Aorta (tissue), 5 donors: ENCODE measurements at regions not wholly inside any gene's neighbourhood (a gene's known extent, or its start where the extent isn't known, plus 50 kb on each side); places are given as distances from the start of the nearest gene placed in this dataset.

Source experiments
- ATAC-seq: fragments of 200-7000 bp; cut with Tn5 transposase; one replicate; pipeline ENCODE4 v1.9.1; 2022; ENCODE audit warnings: moderate library complexity; ENCODE audit not compliant: low FRiP score
- DNase-seq, 2 donors: peaks; one replicate each; pipeline ENCODE4 v3.0.0-alpha.2; 2020
- H3K27ac ChIP-seq, 2 donors: one replicate each; pipeline ENCODE4 v1.5.1; 2013; ENCODE audit warnings: low read length in 2 of 2, mild to moderate bottlenecking in 2 of 2, moderate library complexity in 2 of 2, control low read depth in 1 of 2, inconsistent platforms in 1 of 2, low read depth in 1 of 2
- H3K27me3 ChIP-seq, 2 donors: one replicate each; pipeline ENCODE4 v1.6.1; 2013; ENCODE audit warnings: control low read depth in 1 of 2, low read length in 1 of 2, mild to moderate bottlenecking in 1 of 2, moderate library complexity in 1 of 2; ENCODE audit not compliant: insufficient read depth in 2 of 2, control insufficient read depth in 1 of 2
- H3K36me3 ChIP-seq, 2 donors: one replicate each; pipeline ENCODE4 v1.6.1; 2013; ENCODE audit warnings: control low read depth in 1 of 2, low read length in 1 of 2, mild to moderate bottlenecking in 1 of 2; ENCODE audit not compliant: insufficient read depth in 2 of 2, control insufficient read depth in 1 of 2
- H3K4me1 ChIP-seq, 2 donors: one replicate each; pipeline ENCODE4 v1.6.1; 2013; ENCODE audit warnings: low read length in 2 of 2, control low read depth in 1 of 2, mild to moderate bottlenecking in 1 of 2, moderate library complexity in 1 of 2; ENCODE audit not compliant: insufficient read depth in 2 of 2, control insufficient read depth in 1 of 2
- H3K4me3 ChIP-seq, 2 donors: one replicate each; pipeline ENCODE4 v1.5.1; 2013; ENCODE audit warnings: low read length in 2 of 2, control low read depth in 1 of 2, mild to moderate bottlenecking in 1 of 2
- H3K9me3 ChIP-seq: one replicate; pipeline ENCODE4 v1.6.1; 2013; ENCODE audit warnings: mild to moderate bottlenecking, low read length; ENCODE audit not compliant: control insufficient read depth
- WGBS, 2 donors: extraction: QIAGEN DNeasy Blood & Tissue Kit; methylation state at CpG; one replicate each; pipeline ENCODE4 v1.1.7; 2013; 5-methylcytosine and 5-hydroxymethylcytosine counted together
- intact Hi-C, 2 donors: fragments of 100-400 bp; cut with DNase I; formaldehyde crosslinking; loops; one replicate each; pipeline versions ENCODE4 v1.14.2 to v1.15.0; 2022
- donor health status: healthy with polysubstance abuse.
- donor health status: Bipolar disorder and iron deficiency.
- donor health status: DM: no; HTN: no; CAD: no.
- donor health status: DM: no; HTN: no; CAD: no.
- donor health status: DM: yes; HTN: yes; CAD: no.

DNA sequence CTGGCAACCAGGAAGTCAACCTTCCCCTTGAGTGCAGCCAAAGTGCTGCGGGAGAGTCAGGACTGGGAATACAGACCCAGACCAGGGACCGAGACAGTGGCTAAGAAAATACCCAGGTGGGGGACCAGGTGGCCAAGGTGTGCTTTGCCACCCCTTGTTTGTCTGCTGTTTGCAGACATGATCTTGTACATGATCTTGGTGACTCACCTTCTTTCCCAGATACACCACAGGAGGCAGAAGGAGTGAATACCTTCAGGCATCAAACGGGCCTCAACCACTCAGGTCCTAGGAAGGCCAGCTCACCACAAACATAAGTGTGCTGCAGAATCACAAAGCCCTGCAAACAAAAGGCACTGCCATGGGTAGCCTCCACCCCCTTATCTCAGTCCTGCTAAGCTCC lies 62.0 kb downstream of the CNGA2 start:
- DNase-seq (no peak), ATAC-seq (no peak)
- Histone ChIP-seq H3K4me1 (no peaks in the 10 kb centered on the region), H3K27me3 (no peaks in the 10 kb centered on the region), H3K27ac (no peak overlapping the region), H3K4me3 (no peak overlapping the region), H3K9me3 (no peaks in the 10 kb centered on the region), H3K36me3 (no peaks in the 10 kb centered on the region)
- intact Hi-C loops = no loop called here
- 88 to 97% methylated on average over 3 of the region's 3 CpGs for WGBS, 2 donors

DNA sequence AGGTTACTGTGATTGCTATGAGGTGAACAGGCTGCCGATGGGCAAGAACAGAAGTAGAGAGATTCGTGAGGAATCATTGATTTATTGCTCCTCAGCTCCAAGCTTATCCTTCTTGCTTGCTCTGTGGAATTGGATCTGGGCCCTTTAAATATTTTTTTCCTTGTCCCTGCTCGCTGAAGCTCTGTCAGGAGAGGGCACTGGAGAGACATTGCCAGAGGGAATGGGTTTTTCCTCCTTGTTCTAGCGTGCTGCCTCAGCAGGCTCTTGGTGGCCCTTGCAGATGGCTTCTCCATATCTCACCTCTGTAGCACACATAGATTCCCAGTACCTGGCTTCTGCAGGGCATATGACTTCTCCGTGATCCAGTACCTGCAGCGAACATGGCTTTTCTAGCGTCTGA lies 67.4 kb downstream of the CNGA2 start:
- Histone ChIP-seq H3K27ac (no peak overlapping the region), H3K4me1 (no peaks in the 10 kb centered on the region), H3K36me3 (no peaks in the 10 kb centered on the region), H3K4me3 (no peak overlapping the region), H3K27me3 (no peaks in the 10 kb centered on the region), H3K9me3 (no peaks in the 10 kb centered on the region)
- DNase-seq = no peak
- intact Hi-C loops = no loop called here
- ATAC-seq = no peak
- WGBS, 2 donors = 69 to 82% methylated on average over 7 of the region's 7 CpGs

DNA sequence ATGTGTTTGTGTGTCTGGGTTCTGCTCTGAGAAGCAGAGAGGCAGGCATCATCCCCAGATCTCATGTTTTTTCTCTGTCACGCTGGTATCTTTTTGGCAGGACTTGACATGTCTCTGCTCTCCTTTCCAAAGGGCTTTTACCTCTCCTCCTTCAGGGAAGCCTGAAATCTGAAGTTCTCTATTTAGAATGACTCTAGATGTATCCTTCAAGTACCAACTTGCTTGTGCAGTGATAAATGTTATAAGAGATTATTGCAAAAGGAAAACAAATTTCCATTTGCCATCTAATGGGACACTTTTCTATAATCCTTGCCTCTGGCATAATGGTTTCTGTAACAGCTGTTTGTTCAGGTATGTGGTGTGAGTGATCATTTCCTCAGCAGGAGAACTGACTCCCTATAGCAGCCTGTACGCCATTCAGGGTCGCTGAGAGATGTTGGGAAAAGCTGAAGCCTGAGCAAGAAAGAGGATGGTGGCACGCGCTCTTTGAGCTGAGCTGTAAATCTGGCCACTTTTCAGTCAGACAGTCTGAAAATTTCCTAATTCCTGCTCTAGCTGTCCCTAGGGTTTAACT lies 72.5 kb downstream of the CNGA2 start:
- Histone ChIP-seq H3K36me3 (no peaks in the 10 kb centered on the region), H3K27ac (no peak overlapping the region), H3K9me3 (no peaks in the 10 kb centered on the region), H3K27me3 (no peaks in the 10 kb centered on the region), H3K4me1 (no peaks in the 10 kb centered on the region), H3K4me3 (no peak overlapping the region)
- 59 to 85% methylated on average over 5 of the region's 5 CpGs for WGBS, 2 donors
- intact Hi-C loops = no loop called here
- ATAC-seq (no peak), DNase-seq (no peak)

DNA sequence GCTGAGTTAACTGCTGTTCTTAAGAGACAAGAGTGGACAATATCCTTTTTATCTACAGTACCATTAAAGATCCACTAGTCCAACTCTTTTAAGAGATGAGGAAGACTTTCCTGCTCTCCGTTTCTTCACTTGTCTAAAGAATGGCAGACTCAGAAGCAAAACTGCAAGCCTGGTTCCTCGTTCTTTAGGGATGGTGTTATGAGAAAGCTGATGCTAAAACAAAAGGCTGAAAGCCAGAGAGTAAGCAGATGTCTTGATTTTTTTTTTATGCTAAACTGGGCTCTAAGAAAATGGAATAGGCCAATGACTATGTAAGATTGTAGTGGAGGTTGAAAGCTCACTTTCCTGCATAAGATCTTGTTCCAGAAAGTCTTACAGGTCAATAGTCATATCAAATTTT lies 78.1 kb downstream of the CNGA2 start:
- no peak for ATAC-seq
- WGBS, 2 donors = 60 to 72% methylated on average over 2 of the region's 2 CpGs

DNA sequence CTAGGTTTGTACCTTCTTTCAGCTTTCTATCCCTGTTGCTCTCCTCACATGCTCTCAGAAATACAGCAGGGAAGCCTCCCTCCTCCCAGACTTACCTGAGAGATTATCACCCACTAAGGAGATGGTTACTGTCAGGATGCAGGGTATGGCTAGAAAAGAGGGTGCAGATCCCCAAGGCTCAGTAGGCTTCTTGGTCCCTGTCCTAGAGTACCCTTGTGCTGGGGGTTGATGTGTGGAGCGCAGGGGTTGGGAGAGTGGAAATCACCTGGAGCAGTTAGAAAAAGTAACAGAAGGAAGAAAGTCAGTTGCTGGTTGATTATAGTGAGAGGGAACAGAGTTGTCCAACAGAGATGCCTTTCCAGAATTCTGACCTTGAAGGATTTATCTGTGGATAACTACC lies 80.2 kb downstream of the CNGA2 start:
- H3K36me3 ChIP-seq = no peaks in the 10 kb centered on the region
- WGBS, 2 donors = 92 to 98% methylated on average over 1 of the region's 1 CpG
- no peaks in the 10 kb centered on the region for H3K27me3 ChIP-seq
- intact Hi-C loops = no loop called here
- H3K27ac ChIP-seq = no peak overlapping the region
- no peak for DNase-seq
- H3K4me1 ChIP-seq = no peaks in the 10 kb centered on the region
- no peak overlapping the region for H3K4me3 ChIP-seq
- no peak for ATAC-seq
- H3K9me3 ChIP-seq = no peaks in the 10 kb centered on the region

More for the DNA sequence above, 78.1 kb downstream of the CNGA2 start:
- intact Hi-C loops = no loop called here
- no peak for DNase-seq
- no peaks in the 10 kb centered on the region for H3K9me3 ChIP-seq
- H3K4me1 ChIP-seq = no peaks in the 10 kb centered on the region
- no peaks in the 10 kb centered on the region for H3K27me3 ChIP-seq
- H3K27ac ChIP-seq = no peak overlapping the region
- no peak overlapping the region for H3K4me3 ChIP-seq
- H3K36me3 ChIP-seq = no peaks in the 10 kb centered on the region

DNA sequence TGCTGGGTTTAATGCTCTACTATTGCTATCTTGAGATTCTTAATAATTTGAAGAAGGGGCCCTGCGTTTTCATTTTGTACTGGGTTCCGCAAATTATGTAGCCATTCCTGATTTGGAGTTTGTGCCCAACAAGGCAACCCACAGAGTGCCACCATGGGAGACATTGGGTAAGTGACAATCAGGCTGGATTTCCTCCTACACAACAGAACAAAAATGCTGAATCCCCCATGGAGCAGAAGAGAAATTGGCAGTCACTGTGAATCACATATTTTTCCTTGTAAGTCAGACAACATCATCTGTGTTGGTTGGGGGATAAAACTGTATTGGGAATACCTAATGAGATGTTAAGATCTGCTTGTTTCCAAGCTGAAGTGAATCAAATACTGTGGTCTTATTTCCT lies 80.9 kb downstream of the CNGA2 start:
- Histone ChIP-seq H3K27me3 (no peaks in the 10 kb centered on the region), H3K36me3 (no peaks in the 10 kb centered on the region), H3K4me3 (no peak overlapping the region), H3K4me1 (no peaks in the 10 kb centered on the region), H3K9me3 (no peaks in the 10 kb centered on the region), H3K27ac (no peak overlapping the region)
- WGBS, 2 donors = 63 to 77% methylated on average over 2 of the region's 2 CpGs
- ATAC-seq (no peak), DNase-seq (no peak)
- intact Hi-C loops = no loop called here

DNA sequence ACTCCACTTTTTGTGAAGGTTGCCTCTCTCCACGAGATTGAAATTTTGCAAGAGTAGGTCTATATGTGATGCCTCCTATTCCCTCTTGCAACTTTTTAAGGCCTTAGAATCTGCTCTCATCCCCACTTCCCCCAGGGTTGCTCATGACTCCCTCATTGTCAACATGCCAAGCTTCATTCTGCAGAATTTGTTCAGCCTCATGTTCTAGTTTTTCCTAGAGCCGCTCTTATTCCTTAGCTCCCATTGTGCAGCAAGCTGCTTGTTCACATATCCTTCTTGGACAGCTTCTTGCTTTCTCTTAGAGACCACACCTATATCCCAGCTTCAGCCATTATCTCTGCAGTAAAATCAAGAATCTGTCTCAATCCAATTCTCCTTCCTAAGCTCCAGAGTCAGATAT lies 82.4 kb downstream of the CNGA2 start:
- WGBS, 2 donors = 12 to 18% methylated on average over 2 of the region's 2 CpGs
- Histone ChIP-seq H3K4me3 (no peak overlapping the region), H3K36me3 (no peaks in the 10 kb centered on the region), H3K27me3 (no peaks in the 10 kb centered on the region), H3K9me3 (no peaks in the 10 kb centered on the region), H3K4me1 (no peaks in the 10 kb centered on the region), H3K27ac (no peak overlapping the region)
- intact Hi-C loops = no loop called here
- no peak for DNase-seq
- ATAC-seq = no peak

DNA sequence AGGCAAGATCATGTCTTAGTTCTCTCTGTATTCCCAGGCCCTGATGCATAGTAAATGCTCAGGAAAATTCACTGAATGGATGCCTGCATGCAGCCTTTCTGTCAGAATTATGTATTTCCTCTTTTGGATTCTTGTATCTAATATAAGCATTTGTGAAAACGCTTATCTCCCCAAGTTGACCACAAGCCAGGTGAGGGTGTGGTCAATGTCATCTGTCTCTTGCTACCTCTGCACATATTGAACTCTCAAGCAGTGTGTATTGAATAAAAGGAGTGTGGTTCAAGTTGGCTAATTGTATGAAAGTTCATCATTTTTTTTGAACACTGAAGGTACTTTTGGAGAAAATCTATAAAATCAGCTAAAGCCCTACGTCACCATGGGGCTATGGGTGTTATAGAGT lies 84.3 kb downstream of the CNGA2 start:
- WGBS, 2 donors = 54 to 69% methylated on average over 2 of the region's 2 CpGs
- Histone ChIP-seq H3K36me3 (no peaks in the 10 kb centered on the region), H3K4me1 (no peaks in the 10 kb centered on the region), H3K27ac (no peak overlapping the region), H3K9me3 (no peaks in the 10 kb centered on the region), H3K27me3 (no peaks in the 10 kb centered on the region), H3K4me3 (no peak overlapping the region)
- ATAC-seq (no peak), DNase-seq (no peak)
- intact Hi-C loops = no loop called here

DNA sequence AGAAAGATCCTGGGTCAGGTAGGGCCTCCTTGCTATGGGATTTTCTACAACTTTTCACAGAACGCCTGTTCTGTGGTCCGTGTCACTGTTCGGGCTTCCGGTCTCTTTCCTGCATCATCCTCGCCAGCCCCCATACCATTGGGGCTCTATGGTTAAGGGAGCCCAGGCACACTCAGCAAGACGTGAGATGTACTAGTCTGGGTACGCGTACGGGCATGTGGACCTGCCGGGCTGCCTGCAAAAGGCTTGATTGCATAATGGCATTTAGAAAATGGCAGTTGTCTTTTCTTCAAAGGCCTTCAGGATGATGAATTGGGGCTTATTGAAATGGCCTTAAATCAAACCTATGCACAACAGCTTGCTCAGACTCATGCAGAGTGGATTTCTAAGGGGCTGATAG lies 86.7 kb downstream of the CNGA2 start:
- Histone ChIP-seq H3K27me3 (no peaks in the 10 kb centered on the region), H3K27ac (no peak overlapping the region), H3K4me1 (no peaks in the 10 kb centered on the region), H3K9me3 (no peaks in the 10 kb centered on the region), H3K4me3 (no peak overlapping the region), H3K36me3 (no peaks in the 10 kb centered on the region)
- WGBS, 2 donors = 83 to 94% methylated on average over 10 of the region's 10 CpGs
- no peak for DNase-seq
- intact Hi-C loops = no loop called here
- no peak for ATAC-seq
